HG02759 (cell line): ENCODE measurements at regions not wholly inside any gene's neighbourhood (a gene's known extent, or its start where the extent isn't known, plus 50 kb on each side); places are given as distances from the start of the nearest gene placed in this dataset.

Experiments
- ATAC-seq: cut with Tn5 transposase; IDR thresholded peaks from one replicate; pipeline ENCODE4 v1.9.1; 2021; ENCODE audit warnings: mild to moderate bottlenecking, moderate library complexity; ENCODE audit not compliant: unreplicated experiment

DNA sequence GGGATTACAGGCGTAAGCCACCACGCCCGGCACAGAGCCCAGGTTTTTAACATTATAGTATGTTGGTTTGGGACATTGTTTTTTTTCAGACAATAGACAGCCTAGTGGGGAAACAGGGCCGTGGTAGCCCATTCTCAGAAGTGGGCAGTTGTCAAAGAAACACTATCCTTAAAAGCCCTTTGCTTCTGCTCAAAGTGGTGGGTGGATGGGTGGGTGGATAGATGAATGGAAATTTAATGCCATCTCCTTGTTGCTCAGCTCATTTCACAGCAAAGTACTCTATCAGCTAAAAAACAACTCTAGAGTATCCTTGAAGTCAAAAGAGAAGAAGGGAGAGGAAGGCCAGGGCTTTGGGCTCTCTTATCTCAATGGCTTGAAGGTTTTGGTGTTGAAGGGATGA is 137.8 kb downstream of the RRAGC start:
- no peak for ATAC-seq

DNA sequence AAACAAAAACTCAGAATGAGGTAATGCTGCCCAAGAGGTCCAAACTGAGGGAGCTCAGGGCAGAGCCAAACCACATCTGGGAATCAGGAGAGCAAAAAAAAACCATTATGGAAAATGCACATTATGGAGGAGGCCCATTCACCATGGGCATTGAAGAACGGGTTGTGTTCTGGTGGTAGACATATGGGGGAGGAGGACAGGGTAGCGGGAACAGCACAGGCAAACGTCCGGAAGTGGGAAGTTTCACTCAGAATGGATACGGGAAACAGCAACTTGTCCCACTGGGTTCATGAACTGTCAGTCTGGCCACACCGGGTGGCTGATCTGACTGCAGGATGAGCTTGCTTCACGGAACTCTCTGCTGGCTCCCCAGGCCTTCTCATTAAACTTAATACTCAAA is 139.7 kb downstream of the RRAGC start:
- no peak for ATAC-seq

DNA sequence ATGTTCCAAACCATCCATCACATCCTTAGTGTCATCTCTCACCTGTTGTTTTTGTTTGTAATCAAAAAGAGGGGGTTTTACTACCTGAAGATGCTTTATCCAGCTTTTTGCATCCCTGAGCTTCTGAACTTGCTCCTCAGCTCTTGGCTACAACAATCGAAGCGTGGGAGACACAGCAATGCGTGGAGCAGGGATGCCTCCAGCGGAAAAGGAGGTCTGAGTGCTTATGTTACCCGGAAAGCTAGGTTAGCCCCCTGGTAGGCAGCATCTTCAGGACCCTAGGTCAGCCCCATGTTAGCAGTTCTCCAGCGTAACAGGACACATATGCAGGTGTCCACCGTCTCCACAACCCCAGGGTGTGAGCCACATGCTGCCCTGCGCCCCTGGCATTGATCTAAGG is 141.5 kb downstream of the RRAGC start:
- ATAC-seq, result no peak

DNA sequence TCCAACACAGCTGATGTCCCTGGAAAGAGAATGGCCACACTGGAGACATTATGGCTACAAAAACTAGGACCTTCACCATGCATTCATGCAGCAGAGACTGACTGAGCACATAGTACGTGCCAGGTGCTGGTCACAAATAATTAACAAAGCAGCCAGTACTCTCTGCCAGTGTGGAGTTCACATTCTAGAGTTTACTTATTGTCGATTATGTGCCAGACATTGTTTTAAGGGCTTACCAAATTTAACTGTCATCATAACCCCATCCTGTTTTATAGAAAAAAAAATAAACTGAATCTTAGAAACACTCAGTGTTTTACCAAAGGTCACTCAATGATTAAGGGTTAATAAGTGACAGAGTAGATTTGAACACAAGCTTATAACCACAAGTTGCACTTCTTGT is 143.3 kb downstream of the RRAGC start:
- no peak for ATAC-seq

DNA sequence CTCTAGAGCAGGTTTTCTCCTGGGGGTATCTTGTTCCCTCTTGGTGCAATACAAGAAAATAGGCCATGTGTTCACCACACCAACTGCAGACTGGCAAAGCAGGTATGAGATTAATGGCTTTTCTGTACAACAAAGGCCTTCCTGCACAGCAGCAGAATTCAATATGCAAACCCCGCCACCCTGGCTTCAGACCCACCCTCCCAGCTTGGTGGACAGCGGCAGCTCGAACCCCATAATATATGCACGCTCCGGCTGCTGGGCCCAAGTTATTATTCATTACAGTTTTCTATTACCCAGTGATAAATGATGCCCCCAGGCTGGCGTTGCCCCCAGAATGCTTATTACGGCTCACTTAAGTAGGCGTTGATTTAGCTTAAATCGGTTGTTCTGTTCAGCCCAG is 144.2 kb downstream of the RRAGC start:
- ATAC-seq, result no peak

DNA sequence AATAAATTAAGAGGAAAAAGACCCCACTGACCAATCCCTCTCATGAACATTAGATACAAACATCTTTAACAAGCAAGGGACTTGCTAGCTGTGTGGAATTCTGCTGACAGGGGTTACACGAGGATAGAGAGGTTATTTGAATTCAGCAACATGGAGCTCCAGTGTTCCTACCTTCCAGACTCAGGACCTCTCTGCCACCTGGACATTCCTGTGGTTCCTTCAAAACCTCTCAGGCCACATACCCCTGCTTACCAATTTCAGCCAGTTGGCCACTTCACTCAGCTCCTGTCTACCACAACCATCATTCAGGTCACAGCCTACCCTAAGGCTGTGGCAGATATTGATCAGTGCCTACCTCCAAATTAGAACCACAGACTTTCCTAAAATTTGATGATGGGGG is 147.5 kb downstream of the RRAGC start:
- no peak for ATAC-seq

DNA sequence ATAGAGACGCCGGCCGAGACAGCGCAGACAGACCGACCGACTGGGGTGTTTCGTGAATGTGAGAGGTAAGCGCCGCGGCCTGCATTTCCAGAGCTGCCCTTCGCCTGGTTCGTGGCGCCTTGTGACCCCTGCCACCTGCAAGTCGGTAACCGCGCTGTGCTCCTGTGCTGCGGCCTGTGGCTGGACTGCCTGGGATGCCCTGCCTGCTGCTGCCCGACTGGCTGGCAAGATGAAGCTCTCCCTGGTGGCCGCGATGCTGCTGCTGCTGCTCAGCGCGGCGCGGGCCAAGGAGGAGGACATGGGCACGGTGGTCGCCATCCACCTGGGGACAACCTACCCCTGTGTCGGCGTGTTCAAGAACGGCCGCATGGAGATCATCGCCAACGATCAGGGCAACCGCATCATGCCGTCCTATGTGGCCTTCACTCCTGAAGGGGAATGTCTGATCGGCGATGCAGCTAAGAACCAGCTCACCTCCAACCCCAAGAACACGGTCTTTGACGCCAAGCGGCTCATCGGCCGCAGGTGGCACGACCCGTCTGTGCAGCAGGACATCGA is 150.8 kb downstream of the RRAGC start:
- no peak for ATAC-seq

DNA sequence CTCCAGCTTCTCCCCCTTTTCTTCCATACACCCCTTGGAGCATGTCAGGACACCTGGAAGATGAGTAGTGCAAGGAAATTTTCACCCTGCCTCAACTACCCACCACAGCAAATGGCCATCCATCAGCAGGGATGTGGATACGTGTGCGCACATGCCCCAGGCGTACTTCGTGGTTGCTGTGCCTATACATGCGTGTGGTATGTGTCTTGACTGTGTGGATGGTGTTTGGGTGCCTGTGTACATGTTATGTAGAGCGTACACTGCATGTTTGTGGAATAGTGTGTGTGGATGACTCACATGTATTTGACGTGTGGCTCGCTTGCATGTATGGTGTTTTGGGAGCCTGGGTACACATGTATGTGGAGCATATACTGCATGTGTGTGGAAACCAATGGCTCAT is 158.5 kb downstream of the RRAGC start:
- ATAC-seq, result no peak

DNA sequence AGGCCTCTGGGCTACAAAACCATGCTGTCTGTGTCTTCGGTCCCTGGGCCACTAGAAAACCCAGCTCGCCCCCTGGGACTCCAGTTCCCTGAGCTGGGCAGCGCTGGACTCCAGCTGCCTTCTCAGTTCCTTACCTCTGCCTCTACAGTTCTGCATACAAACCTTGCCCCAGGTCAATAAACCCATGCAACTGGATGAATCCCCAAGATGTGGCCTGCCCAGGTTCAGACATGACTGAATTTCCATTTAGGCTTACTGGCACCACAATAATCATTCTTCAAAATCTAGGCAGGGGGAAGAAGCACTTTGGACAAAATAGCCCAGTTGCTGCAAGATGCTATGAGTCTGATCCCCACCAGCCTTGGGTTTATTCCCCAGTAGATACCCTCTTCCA is 159.5 kb downstream of the RRAGC start:
- ATAC-seq, result no peak

DNA sequence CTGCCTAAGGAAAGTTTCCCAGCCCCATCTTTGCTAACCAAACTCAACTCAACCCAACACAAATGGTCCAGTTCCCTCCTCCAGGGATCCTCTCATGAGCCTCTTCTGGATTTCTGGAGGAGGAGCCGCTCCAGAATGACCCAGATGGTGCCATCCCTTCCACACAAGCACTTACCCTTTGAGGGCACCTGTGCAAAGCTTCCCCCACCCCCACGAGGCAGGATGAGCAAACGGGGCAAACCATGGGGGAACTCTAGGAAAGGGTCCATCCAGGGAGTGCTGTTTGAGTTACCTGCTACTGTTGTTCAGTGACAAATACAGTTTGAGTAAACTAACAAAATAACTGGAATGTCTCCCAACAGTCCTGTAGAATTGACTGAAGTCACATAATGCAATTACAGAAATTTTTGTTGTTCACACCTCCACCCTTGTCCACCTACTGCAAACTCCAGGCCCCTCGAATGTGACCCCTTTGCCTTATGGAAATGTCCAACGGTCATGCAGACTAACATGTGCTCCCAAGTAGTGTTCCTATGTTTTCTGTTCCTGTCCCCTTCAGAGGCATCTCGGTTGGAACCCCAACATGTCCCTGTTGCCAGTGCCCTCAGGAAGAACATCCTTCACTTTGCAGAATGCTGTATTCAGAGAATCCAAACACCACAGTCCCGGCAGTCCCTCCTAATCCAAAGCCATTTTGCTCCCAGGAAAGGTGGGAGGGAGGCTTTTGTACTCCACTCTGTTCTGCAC is 160.1 kb downstream of the RRAGC start:
- ATAC-seq, result no peak

DNA sequence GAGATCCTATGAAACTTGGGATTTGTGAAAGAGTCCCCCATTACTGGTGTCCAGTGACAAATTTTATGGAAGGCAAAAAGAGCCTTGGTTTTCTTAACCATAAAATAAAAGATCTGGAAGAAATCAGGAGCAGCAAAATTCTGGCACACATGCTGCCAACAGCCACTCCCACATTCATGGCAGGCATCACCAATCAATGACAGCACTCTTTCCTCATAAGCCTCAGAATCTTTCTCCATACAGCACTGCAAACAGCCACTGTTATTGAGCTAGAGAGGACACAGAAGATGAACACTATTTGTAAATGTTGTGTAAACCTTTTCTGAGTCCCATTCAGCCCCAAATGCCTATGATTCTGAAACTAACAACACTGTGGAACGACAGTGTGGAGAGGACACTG is 162.2 kb downstream of the RRAGC start:
- no peak for ATAC-seq

DNA sequence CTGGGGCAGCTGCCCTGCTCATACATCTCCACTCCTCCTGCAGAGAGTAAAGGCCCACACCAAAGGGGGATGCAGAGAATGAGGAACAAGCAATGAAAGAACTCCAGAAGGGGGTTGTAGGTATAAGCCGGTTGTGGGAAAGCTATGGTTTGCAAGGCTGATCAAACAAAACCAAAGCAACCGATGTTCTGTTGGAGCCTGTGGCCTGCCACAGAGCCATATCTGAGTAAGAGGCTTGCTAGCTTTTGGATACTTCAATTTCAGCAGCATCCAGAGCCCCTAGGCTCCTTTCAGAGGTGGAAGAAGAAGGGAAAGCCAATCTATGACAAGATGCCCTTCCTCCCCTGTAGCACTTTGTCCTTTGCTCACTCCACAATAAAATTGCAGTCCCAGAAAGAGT is 163.2 kb downstream of the RRAGC start:
- no peak for ATAC-seq

DNA sequence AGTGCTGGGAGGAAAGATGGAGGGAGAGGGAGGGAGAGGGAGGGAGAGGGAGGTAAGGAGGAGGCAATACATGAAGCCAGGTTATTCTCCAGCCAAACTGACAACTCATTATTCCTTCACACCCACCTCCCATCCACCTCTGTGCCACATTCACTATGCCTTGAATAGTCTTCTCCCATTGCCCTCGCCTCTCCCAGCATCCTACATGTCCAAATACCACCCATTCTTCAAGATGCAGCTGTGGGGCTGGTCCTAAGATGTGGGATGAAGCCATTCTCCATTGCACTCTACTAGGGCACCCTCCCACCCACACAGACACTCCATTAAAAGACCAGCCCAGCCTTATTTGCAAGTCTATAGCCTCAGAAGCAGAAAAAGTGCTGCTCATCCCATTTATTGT is 165.8 kb downstream of the RRAGC start:
- no peak for ATAC-seq

DNA sequence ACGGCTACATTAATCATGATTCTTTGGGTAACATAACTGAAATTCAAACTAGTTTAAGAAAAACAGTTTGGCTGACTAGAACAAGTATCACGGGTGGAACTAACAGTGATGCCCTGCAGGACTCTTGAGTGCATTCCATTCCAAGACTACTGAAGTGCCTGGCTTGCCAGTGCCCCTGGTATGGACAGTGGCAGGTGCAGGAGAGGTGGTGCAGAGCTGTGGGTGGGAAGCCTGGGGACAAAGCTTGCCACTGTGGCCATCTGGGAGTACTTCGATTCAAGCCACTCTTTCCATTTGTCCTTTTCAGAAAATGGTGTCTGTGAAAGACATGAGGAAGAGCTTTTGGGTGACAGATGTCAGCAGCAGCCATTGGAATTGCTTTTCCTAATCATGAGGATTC is 166.5 kb downstream of the RRAGC start:
- no peak for ATAC-seq

DNA sequence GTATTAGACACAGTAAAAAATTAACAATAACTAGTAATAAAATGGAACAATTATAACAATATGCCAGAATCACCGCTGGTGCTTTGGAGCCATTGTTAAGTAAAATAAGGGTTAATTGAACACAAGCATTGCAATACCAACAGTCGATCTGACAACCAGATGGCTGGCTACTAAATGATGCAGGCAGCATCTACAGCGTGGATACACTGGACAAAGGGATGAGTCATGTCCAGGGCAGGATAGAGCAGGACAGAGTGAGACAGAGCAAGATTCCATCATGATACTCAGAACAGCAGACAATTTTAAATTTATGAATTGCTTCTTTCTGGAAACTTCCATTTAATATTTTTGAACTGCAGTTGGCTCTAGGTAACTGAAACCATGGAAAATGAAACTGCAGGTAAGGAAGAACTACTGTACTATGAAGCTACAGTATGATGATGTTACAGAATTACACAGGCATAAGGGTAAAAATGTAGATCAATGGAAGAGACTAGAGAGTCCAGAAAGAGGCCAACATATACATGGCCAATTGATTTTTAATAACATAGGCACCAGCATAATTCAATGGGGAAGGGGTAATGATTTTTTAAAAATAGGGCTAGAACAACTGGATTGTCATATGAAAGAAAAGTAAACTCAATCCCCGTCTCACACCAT is 168.7 kb downstream of the RRAGC start:
- no peak for ATAC-seq

DNA sequence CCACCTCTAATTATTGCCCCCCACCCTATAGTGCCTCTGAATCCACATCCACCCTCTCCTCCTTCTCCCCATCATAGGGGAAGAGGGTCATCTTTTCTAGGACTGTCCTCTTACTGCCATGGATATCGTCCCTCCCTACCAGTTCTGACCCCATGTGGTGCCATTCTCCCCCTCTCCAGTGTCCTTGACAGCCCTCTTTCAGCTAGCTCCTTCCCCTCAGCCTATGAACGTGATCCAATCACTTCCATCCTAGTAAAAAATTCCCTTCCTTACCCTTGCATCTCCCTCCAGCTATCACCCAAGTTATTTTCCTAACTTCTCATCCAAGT is 172.7 kb downstream of the RRAGC start:
- no peak for ATAC-seq

DNA sequence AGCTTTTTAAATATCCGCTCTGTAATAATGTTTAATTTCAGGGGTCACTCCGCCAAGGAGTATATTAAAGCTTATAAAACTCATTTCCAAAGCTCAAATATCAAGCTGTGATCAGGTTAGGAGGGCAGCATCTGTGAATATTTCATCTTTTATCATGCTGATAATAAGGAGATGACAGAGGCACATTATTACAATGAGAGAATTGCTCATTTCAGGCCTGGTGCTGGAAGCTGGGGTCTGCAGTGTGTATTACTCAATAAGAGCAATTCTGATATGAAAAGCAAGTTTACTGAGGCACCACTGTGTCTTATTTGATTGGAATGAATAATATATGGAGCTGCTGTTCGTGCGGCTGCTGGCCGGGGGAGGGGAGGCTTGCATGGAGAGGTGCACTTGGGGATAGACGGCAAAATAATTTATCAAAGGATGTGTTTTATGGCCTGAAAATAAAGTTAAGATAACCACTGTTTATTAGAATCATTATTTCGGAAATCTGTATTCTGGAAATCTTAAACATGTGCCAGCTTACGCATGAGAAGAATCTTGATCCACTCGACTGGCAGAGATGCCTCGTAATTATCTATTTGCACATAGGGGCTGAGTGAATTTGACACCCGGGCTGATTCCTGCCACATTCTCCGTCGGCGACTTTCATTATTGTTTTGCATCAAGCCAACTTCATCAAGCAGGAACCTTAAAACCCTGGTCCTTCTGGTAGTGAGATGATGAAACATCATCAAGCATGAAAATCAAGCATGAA is 173.2 kb downstream of the RRAGC start:
- ATAC-seq, result no peak

DNA sequence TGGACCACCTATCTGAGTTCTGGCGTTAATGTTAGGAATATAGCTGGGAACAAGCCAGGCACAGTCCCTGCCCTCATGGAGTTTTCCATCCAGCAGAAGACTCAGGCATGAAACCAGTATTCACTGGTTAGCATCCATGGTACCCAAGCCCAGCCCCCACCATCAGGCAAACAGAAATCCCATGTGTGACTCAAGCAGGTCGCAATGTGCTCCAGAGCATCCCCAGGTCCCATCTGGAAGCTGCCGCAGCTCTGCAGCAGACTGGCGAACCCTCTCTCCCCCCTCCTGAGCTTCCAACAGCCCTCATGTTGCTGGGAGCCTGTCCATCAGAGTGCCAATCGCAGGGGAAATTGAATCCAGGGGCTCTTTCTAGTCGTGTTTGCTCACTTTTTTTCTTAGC is 174.2 kb downstream of the RRAGC start:
- ATAC-seq, result no peak

DNA sequence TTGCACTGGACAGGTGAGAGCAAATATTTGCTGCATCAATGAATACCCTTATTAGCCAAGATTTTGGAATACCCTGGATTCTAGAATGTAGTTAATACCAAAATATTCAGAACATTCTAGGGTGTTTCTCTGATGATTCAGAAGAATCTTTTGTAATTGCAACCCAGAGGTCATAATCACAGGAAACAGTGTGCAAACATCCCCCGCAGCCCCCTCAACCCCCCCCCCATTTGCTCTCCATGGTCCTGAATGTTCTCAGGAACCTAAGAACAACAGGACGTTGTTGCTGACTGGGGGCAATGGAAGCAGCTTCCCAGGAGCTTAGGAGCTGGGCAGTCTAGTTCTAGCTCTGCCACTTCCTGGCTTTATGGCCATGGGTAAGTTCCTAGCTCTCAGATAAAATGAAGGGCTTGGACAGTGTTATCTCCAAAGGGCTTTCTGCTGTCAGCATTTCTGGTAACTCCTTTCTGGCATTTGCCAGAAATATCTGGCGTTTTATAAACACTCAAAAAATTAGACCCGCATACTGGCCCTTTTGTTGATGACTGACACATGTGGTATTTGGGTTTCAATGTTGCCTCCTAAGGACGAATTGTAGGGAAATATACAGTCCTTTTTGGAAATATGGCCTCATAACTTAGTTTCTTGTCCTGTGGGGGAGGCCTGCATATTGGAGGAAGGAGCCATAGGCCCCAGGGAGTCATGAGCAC is 178.6 kb downstream of the RRAGC start:
- no peak for ATAC-seq

DNA sequence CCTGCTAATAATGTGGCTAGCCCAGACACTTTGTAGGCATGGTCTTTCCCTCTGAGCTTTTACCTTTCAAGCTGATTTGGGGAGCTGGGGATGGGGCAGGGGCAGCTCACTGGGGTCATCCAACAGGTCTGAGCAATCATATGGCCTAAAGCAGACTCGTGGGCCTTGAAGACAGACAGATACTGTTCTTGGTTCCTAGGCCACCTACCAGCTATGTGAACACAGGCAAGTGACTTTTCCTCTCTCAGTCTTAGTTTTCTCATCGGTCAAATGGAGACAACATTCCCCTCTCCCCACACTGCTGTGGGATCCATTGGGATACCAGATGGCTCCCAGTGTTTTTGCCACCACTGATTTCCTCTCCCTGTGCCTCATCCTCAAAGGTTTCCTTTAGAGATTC is 181.8 kb downstream of the RRAGC start:
- ATAC-seq, result no peak

DNA sequence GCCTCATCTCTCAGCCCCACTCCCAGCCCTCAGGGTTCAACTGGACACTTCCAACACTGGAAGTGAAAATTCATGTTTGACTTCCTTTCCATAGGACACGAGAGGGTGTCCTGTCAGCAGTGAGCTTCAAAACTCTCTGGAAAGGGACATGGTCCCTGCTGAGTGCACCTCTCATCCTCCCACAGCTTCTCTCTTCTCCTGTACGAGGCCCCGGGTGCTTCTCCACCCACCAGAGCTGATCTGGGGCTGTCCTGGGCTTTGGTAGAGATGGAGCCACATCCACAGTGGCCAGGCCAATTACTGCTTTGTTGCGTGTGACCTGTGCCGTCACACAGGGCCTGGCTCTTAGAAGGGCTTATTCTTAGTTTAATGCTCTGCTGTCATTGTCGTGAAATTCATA is 182.3 kb downstream of the RRAGC start:
- ATAC-seq, result no peak
